ENCODE measurements at regions not wholly inside any gene's neighbourhood (a gene's known extent, or its start where the extent isn't known, plus 50 kb on each side); places are given as distances from the start of the nearest gene placed in this dataset.

DNA sequence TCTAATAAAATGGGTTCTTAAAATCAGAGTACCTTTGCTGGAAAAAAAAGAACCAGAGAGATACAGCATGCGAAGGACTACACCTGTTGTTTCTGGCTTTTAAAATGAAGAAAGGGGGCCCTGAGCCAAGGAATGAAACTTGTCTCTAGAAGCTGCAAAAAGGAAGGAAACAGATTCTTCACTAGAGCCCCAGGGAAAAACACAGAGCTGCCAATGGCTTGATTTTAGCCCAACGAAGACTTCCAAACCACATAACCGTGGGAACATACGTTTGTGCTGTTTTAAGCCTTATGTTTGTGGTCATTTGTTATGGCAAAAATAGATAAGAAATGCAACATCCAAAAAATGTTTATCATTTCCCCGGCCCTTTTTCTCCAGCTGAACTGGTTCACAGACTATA, 780.0 kb downstream of the SORCS1 start:
- TF ChIP-seq, protein P1, sequence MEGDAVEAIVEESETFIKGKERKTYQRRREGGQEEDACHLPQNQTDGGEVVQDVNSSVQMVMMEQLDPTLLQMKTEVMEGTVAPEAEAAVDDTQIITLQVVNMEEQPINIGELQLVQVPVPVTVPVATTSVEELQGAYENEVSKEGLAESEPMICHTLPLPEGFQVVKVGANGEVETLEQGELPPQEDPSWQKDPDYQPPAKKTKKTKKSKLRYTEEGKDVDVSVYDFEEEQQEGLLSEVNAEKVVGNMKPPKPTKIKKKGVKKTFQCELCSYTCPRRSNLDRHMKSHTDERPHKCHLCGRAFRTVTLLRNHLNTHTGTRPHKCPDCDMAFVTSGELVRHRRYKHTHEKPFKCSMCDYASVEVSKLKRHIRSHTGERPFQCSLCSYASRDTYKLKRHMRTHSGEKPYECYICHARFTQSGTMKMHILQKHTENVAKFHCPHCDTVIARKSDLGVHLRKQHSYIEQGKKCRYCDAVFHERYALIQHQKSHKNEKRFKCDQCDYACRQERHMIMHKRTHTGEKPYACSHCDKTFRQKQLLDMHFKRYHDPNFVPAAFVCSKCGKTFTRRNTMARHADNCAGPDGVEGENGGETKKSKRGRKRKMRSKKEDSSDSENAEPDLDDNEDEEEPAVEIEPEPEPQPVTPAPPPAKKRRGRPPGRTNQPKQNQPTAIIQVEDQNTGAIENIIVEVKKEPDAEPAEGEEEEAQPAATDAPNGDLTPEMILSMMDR (IDR thresholded peaks at IDR 0.05) = no peak
- TF ChIP-seq TCF7L2 (IDR thresholded peaks at IDR 0.05; ENCODE audit: low read depth, low read length) (no peak), POLR2AphosphoS5 (IDR thresholded peaks at IDR 0.05; ENCODE audit: low read depth, low read length) (no peak)

All from Panc1 (cell line).